OCI-LY7 (cell line): ENCODE measurements at regions not wholly inside any gene's neighbourhood (a gene's known extent, or its start where the extent isn't known, plus 50 kb on each side); places are given as distances from the start of the nearest gene placed in this dataset.

ENCODE experiments used
- EZH2phosphoT487 ChIP-seq: fragments of 200-600 bp; sonication (generic); IDR thresholded peaks from 2 replicates; pipeline ENCODE4 v1.6.1; 2018; ENCODE audit warnings: low read depth, borderline replicate concordance, mild to moderate bottlenecking, mixed run types, antibody characterized with exemption, low read length, moderate library complexity, mixed read lengths
- TF ChIP-seq, protein P1 (sequence below): fragments of 200-600 bp; sonication (generic); conservative IDR thresholded peaks from 2 replicates; pipeline ENCODE4 v1.5.1; 2014; ENCODE audit warnings: mild to moderate bottlenecking, antibody characterized with exemption, low read length, moderate library complexity, mixed read lengths

DNA sequence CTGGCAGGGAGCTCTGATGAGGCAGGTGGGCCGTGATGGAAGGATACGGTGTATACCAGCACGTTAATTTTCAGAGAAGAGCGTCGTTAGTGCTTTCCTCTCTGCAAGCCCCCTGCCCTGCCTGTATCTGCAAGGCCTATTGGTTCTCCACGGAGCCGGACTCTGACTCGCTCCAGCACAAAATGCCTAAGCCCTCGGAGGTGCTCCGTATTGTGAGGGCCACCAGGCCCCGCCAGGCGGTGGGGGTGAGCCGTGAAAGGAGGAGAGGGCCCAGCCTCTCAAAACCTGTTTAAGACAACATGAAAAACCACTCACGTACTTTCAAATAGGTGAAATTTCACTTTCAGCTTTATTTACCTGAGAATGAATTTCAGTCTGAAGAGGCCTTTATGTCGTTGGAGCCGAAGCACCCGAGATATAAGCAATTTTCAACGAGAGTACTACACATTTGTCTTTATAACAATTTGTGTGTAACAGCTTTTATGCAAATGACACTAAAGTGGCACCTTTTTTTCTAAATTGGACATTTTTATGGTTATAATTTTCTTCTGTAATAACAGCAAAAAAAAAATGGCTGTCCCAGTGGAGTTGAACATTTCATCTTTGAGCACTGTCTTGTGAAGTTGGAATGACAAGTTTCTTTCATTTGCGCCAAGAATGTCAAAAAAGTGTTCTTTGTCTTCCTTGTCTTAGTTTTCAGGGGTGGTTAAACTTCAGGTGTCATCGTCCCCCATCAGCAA is 749.5 kb downstream of the VRK1 start:
- TF ChIP-seq, protein P1, sequence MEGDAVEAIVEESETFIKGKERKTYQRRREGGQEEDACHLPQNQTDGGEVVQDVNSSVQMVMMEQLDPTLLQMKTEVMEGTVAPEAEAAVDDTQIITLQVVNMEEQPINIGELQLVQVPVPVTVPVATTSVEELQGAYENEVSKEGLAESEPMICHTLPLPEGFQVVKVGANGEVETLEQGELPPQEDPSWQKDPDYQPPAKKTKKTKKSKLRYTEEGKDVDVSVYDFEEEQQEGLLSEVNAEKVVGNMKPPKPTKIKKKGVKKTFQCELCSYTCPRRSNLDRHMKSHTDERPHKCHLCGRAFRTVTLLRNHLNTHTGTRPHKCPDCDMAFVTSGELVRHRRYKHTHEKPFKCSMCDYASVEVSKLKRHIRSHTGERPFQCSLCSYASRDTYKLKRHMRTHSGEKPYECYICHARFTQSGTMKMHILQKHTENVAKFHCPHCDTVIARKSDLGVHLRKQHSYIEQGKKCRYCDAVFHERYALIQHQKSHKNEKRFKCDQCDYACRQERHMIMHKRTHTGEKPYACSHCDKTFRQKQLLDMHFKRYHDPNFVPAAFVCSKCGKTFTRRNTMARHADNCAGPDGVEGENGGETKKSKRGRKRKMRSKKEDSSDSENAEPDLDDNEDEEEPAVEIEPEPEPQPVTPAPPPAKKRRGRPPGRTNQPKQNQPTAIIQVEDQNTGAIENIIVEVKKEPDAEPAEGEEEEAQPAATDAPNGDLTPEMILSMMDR: no peak
- no peak for TF ChIP-seq EZH2phosphoT487
